Hepatocyte (in vitro differentiated cells): ENCODE measurements at regions not wholly inside any gene's neighbourhood (a gene's known extent, or its start where the extent isn't known, plus 50 kb on each side); places are given as distances from the start of the nearest gene placed in this dataset.

Source experiments
- DNase-seq: peaks from one replicate; pipeline ENCODE4 v3.0.0-alpha.2; 2016; ENCODE audit warnings: low spot score
- H2AFZ ChIP-seq: fragments of 200-600 bp; sonication (generic); 2 replicates; pipeline ENCODE4 v1.6.0; 2016; ENCODE audit warnings: antibody characterized with exemption, mild to moderate bottlenecking
- H3K27ac ChIP-seq: fragments of 200-600 bp; sonication (generic); 2 replicates; pipeline ENCODE4 v1.5.1; 2016; ENCODE audit warnings: mild to moderate bottlenecking
- H3K27me3 ChIP-seq: fragments of 200-600 bp; sonication (generic); 2 replicates; pipeline ENCODE4 v1.6.1; 2016
- H3K36me3 ChIP-seq: fragments of 200-600 bp; sonication (generic); replicated peaks from 2 replicates; pipeline ENCODE4 v1.5.1; 2016; ENCODE audit warnings: low read depth; ENCODE audit not compliant: insufficient read depth
- H3K4me1 ChIP-seq: fragments of 200-600 bp; sonication (generic); 2 replicates; pipeline ENCODE4 v1.5.1; 2016; ENCODE audit warnings: mild to moderate bottlenecking, moderate library complexity; ENCODE audit not compliant: insufficient read depth
- H3K4me2 ChIP-seq: fragments of 200-600 bp; sonication (generic); 2 replicates; pipeline ENCODE4 v1.6.0; 2016
- H3K4me3 ChIP-seq: fragments of 200-600 bp; sonication (generic); 2 replicates; pipeline ENCODE4 v1.5.1; 2016; ENCODE audit warnings: mild to moderate bottlenecking
- H3K79me2 ChIP-seq: fragments of 200-600 bp; sonication (generic); 2 replicates; pipeline ENCODE4 v1.6.0; 2017; ENCODE audit warnings: mild to moderate bottlenecking
- H3K9me2 ChIP-seq: fragments of 200-600 bp; sonication (generic); replicated peaks from 2 replicates; pipeline ENCODE4 v1.6.0; 2017; ENCODE audit warnings: mild to moderate bottlenecking; ENCODE audit not compliant: insufficient read depth
- H3K9me3 ChIP-seq: fragments of 200-600 bp; sonication (generic); 2 replicates; pipeline ENCODE4 v1.5.1; 2016; ENCODE audit warnings: low read depth, mild to moderate bottlenecking
- H4K20me1 ChIP-seq: fragments of 200-600 bp; sonication (generic); 2 replicates; pipeline ENCODE4 v1.6.0; 2016; ENCODE audit warnings: mild to moderate bottlenecking; ENCODE audit not compliant: insufficient read depth, poor library complexity, severe bottlenecking
- EZH2 ChIP-seq: fragments of 200-600 bp; sonication (generic); IDR thresholded peaks from 2 replicates; pipeline ENCODE4 v1.6.1; 2016; ENCODE audit warnings: antibody characterized with exemption, mild to moderate bottlenecking, borderline replicate concordance
- EZH2phosphoT487 ChIP-seq: fragments of 200-600 bp; sonication (generic); IDR thresholded peaks from one replicate; pipeline ENCODE4 v1.6.1; 2018; ENCODE audit warnings: antibody characterized with exemption, mild to moderate bottlenecking, low read depth, moderate library complexity; ENCODE audit not compliant: unreplicated experiment, severe bottlenecking
- WGBS: methylation state at CpG from one replicate; pipeline ENCODE4 v1.1.6; 2016; ENCODE audit warnings: low lambda C conversion rate; ENCODE audit errors: missing lambda C conversion rate; 5-methylcytosine and 5-hydroxymethylcytosine counted together
- TF ChIP-seq, protein P1 (sequence below): fragments of 200-600 bp; sonication (generic); IDR thresholded peaks from 2 replicates; pipeline ENCODE4 v1.5.1; 2016; ENCODE audit warnings: antibody characterized with exemption, mild to moderate bottlenecking; ENCODE audit not compliant: poor library complexity

GRCh38 chr16:35744726-35745125 lies 2285.3 kb downstream of the TP53TG3F start:
- Histone ChIP-seq H3K27me3 (no peaks in the 10 kb centered on the region), H3K4me1 (no peaks in the 10 kb centered on the region), H3K36me3 (no peaks in the 10 kb centered on the region), H3K79me2 (no peaks in the 10 kb centered on the region), H2AFZ (no peak overlapping the region), H3K4me3 (no peak overlapping the region), H4K20me1 (no peaks in the 10 kb centered on the region), H3K9me2 (no peaks in the 10 kb centered on the region), H3K27ac (no peak overlapping the region), H3K9me3 (no peaks in the 10 kb centered on the region), H3K4me2 (no peak overlapping the region)
- DNase-seq = no peak
- WGBS = 78% methylated on average over 4 of the region's 4 CpGs
- TF ChIP-seq, protein P1, sequence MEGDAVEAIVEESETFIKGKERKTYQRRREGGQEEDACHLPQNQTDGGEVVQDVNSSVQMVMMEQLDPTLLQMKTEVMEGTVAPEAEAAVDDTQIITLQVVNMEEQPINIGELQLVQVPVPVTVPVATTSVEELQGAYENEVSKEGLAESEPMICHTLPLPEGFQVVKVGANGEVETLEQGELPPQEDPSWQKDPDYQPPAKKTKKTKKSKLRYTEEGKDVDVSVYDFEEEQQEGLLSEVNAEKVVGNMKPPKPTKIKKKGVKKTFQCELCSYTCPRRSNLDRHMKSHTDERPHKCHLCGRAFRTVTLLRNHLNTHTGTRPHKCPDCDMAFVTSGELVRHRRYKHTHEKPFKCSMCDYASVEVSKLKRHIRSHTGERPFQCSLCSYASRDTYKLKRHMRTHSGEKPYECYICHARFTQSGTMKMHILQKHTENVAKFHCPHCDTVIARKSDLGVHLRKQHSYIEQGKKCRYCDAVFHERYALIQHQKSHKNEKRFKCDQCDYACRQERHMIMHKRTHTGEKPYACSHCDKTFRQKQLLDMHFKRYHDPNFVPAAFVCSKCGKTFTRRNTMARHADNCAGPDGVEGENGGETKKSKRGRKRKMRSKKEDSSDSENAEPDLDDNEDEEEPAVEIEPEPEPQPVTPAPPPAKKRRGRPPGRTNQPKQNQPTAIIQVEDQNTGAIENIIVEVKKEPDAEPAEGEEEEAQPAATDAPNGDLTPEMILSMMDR = no peak
- TF ChIP-seq EZH2 = no peak
- TF ChIP-seq EZH2phosphoT487 = no peak

GRCh38 chr16:35745191-35745590 lies 2285.8 kb downstream of the TP53TG3F start:
- no peak for DNase-seq
- no peak overlapping the region for H3K4me3 ChIP-seq
- WGBS = 47% methylated on average over 3 of the region's 3 CpGs
- no peak overlapping the region for H2AFZ ChIP-seq
- no peaks in the 10 kb centered on the region for H3K79me2 ChIP-seq
- no peaks in the 10 kb centered on the region for H3K9me3 ChIP-seq
- no peak overlapping the region for H3K4me2 ChIP-seq
- no peaks in the 10 kb centered on the region for H3K36me3 ChIP-seq
- H3K27me3 ChIP-seq = no peaks in the 10 kb centered on the region
- no peak overlapping the region for H3K27ac ChIP-seq
- no peaks in the 10 kb centered on the region for H4K20me1 ChIP-seq
- TF ChIP-seq EZH2phosphoT487 (no peak), EZH2 (no peak)
- TF ChIP-seq, protein P1 = no peak
- no peaks in the 10 kb centered on the region for H3K9me2 ChIP-seq
- no peaks in the 10 kb centered on the region for H3K4me1 ChIP-seq

DNA sequence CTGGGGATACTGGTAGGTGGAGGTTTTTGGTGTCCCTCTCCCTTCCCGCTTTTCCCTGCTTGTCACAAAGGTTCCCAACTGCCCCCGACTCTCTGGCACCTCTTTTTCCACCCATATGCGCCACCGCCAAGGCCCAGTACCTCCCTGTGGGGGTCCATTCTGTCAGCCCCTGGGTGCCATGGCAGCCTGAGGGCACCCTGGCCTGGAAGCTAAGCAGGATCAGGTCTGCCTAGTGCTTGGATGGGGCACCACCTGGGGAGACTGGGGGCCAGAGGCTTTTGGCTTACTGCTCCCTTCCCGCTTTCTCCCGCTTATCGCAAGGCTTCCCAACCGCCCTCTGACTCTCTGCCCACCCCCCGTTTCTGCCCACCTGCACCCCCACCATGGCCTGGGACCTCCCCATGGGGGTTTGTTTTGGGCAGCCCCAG lies 2286.4 kb downstream of the TP53TG3F start:
- H3K36me3 ChIP-seq = no peaks in the 10 kb centered on the region
- no peaks in the 10 kb centered on the region for H3K27me3 ChIP-seq
- H3K9me3 ChIP-seq = no peaks in the 10 kb centered on the region
- H3K4me3 ChIP-seq = no peak overlapping the region
- no peak for DNase-seq
- no peaks in the 10 kb centered on the region for H3K79me2 ChIP-seq
- H3K4me2 ChIP-seq = no peak overlapping the region
- no peaks in the 10 kb centered on the region for H4K20me1 ChIP-seq
- H3K4me1 ChIP-seq = no peaks in the 10 kb centered on the region
- WGBS = 88% methylated on average over 9 of the region's 9 CpGs
- no peak overlapping the region for H3K27ac ChIP-seq
- H2AFZ ChIP-seq = no peak overlapping the region
- H3K9me2 ChIP-seq = no peaks in the 10 kb centered on the region
- TF ChIP-seq, protein P1 = no peak
- TF ChIP-seq EZH2 (no peak), EZH2phosphoT487 (no peak)
